ENCODE measurements at regions not wholly inside any gene's neighbourhood (a gene's known extent, or its start where the extent isn't known, plus 50 kb on each side); places are given as distances from the start of the nearest gene placed in this dataset.
A peak's percentile ranks its signal among the peaks of the same experiment; 100 is the strongest.
"Not testable (repeated sequence)": the region's sequence is repeated elsewhere in the genome, so short reads cannot be mapped to it uniquely, and the experiment has no call there.

DNA sequence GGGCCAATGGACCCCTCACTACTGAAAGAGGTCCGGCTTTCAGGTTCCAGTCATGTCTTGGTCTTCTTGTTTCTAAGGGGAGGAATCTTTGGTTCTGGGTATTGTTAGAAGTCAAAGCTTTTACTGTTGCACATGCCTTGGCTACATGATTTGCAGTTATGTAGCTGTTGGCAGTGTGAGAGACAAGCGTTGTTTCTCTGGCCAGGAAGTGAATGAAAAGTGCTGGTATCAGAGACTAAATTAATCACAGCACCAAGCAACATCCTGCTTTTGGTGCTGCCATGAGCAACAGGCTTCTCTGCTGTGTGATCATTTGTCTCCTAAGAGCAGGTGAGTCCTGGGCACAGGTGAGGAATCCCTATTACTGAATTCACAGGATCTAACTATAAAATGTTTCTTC lies 100.1 kb upstream of the PRSS3 start:
- no peak for DNase-seq (ENCODE audit: low spot score)

DNA sequence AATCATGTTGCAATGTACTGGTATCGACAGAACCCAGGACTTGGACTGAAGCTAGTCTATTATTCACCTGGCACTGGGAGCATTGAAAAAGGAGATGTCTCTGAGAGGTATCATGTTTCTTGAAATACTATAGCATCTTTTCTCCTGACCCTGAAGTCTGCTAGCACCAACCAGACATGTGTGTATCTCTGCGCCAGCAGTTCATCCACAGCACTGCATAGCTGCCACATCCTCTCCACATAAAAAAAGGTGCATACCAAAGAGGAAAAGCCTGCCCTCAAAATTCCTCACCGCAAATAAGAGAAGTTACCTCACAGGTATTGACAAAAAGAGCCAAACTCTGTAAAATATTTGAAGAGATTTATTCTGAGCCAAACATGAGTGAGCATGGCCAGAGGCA lies 99.5 kb upstream of the PRSS3 start:
- no peak for DNase-seq (ENCODE audit: low spot score)

DNA sequence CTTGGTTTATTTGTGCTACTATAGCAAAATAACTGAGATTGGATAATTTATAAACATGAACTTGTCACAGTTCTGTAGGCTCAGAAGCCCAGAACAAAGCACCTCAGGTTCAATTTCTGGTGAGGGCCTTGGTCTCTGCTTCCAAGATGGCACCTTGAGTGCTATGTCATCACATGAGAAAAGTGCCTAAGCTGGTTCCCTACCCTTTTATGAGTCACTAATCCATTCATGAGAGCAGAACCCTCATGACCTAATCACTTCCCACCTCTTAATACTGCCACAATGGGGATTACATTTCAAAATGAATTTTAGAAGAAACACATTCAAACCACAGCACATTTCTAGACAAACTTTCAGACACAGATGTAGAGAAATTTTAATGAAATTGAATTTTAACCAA lies 98.2 kb upstream of the PRSS3 start:
- DNase-seq (ENCODE audit: low spot score): no peak

DNA sequence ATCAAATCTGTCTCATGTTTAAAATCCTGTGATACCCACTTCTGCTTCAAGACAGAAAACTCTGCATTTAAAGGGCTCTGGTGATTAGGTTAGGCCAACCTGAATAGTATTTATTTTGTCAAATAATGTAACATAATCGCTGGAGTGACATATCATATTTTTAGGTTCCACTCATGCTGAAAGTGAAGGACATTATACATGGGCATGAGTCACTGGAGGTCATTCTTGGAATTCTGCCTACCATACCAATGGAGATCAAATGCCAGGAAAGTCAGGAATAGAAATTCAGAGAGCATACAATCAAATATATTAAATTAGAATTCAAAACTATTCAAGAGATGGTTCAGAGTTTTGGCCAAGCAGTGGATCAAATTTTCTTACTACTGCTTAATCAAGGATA lies 97.1 kb upstream of the PRSS3 start:
- no peak for DNase-seq (ENCODE audit: low spot score)

DNA sequence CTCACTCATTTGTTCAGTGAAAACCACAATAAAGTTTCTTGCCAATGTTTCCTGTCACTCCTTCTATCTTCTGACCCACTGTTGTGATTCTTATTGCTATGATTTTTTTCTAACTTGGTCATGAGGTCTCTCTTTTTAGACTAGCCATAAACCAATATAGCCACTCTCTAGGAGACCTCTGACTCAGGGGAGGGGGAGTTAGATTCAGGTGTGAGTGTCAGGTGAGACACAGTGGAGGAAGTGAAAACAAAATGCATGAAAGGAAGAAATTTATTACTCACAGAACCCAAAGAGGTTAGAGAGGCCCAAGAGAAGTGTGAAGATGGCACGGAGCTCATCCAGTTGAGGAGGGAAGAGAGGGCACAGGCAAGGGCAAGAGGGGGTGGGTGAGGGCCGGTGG lies 94.4 kb upstream of the PRSS3 start:
- DNase-seq (ENCODE audit: low spot score): not testable (repeated sequence)

DNA sequence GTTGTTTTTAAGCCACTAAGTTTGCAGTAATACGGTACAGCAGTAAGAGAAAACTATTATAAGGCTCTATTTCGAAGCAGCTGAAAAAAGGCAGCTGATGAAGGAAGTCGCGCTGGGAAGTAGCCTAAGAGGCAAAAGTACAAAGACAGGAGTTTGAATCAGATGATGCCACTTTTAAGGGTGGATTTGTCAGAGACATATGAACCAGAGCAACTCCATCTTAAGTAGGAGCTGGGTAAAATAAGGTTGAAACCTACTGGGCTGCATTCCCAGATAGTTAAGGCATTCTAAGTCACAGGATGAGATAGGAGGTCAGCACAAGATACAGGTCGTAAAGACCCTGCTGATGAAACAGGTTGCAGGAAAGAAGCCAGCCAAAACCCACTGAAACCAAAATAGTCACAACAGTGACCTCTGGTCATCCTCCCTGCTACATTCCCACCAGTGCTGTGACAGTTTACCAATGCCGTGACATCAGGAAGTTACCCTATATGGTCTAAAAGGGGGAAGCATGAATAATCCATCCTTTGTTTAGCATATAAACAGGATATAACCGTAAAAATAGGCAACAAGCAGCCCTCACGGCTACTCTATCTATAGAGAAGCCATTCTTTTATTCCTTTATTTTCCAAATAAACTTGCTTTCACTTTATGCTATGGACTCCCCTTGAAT lies 91.8 kb upstream of the PRSS3 start:
- no peak for DNase-seq (ENCODE audit: low spot score)

DNA sequence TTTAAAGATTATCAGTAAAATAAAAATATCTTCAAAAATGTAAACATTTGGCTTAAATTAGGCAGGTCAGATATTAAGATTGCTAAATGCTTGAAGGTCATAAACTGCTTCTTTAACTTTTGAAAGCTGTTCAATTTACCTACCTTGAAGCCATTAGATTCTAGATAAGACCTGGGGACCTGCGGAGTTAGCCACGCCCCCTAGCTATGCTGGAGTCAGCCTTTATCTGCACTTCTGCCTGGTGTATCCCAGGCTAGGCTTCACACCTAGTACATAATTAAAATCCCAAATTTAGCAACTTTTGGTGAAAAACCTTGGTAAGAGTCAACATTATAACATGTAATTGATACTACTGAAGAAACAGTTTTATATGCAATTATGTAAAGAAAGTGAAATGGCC lies 89.9 kb upstream of the PRSS3 start:
- DNase-seq (ENCODE audit: low spot score): not testable (repeated sequence)

DNA sequence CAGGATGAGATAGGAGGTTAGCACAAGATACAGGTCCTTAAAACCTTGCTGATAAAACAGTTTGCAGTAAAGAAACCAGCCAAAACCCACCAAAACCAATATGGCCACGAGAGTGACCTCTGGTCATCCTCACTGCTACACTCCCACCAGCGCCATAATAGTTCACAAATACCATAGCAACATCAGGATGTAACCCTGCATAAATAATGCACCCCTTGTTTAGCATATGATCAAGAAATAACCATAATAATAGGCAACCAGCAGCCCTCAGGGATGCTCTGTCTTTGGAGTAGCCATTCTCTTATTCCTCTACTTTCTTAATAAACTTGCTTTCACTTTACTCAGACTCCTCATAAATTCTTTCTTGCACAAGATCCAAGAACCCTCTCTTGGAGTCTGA lies 86.9 kb upstream of the PRSS3 start:
- no peak for DNase-seq (ENCODE audit: low spot score)

DNA sequence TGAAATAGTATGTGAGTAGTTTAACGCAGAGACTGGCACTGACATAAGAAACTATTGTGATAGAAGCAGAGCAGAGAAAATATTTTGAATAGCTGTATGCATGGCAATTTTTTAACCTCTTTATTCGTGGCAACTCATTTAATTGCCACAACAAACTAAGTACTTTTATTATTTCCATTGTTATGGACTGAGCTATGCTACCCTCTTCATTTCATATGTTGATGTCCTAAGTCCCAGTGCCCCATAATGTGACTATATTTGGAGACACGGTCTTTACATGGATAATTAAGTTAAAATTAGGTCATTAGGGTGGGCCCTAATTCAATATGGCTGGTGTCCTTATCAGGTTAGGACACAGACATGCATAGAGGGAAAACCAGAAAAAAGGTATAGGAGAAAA lies 86.1 kb upstream of the PRSS3 start:
- no peak for DNase-seq (ENCODE audit: low spot score)

DNA sequence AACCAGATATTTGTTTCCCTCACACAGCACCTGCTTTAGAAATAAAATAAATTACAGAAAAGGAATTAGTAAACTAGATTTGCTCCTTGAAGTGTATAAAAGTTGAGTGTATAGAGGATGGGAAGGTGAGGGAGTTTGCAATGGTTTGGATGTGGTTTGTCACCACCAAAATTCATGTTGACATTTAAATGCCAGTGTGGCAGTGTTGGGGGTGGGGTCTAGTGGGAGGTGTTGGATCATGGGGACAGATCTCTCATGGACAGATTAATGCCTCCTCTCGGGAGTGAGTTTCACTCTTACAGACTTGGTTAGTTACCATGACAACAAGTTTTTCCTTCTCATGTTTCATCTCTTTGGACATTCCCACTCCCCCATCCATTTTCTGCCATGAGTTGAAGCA lies 83.9 kb upstream of the PRSS3 start:
- not testable (repeated sequence) for DNase-seq (ENCODE audit: low spot score)

DNA sequence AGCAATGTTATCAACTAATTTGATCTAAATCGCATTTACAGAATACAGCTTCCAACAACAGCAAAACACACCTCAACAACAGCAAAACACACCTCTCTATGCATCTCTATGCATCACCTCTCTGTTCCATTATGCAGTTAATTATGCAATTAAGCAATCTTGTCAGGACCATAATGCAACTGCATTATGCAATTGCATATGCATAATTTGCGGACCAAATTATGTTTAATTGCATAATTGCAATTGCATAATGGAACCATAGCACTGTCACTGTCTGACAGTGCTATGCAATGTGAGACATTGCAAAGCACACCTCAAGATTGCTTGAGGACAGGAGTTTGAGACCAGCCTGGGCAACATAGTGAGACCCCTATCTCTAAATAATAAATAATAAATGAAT lies 80.4 kb upstream of the PRSS3 start:
- no peak for DNase-seq (ENCODE audit: low spot score)

DNA sequence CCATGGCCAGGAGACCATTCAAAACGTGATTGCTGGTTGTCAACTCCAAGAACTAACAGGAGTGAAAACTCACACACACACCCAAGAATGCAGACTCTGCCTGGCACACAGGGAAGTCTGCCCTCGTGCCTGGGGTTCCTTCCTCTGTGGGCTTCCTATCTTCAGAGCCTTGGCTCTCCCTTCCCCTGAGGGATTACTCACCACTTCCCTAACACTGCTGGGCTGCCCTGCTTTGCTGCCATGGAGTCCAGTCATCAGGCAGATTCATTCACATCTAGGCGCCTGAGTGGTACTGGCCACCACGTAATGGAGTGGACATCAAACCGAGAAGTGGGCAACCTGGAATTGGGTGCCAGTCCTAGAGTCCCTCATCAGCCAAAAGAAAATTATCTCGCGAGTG lies 76.4 kb upstream of the PRSS3 start:
- no peak for DNase-seq (ENCODE audit: low spot score)

DNA sequence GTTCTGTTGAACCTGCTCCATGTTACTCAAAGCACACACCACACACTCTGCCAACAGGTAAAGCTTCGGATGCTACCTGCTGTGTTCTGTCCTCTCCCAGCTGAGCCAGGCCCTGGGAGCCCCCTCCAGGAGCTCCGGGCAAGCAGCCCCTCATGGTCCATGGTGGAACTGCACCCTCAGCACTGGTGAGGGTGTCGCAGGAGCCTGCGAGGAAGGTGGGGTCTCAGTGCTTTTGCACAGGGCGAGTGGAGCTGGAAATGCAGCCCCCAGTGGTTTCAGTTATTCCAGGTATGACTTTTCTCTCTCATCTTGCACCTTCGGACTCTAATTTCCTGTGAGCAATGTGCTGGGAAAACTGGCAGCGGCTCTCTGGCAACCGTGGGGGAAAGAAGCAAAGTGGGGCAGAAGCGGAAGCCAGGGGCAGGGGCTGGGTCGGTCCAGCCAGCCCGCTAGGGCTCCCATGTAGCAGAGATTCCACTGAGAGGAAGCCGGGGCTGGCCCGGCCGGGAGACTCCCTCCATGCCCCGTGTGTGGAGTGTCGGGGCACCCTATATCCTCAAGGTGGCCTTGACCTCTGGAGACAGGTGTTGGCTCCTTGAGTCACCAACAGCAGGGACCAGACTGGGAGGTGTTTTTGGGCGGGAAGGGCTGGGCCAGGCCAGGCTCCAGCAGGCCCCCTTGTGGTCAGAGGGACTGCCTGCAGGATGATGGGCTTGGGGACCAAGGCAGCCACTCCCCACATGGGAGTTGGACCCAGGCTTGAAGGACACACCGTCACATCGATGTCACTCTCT lies 75.6 kb upstream of the PRSS3 start:
- peak; percentile 54 for DNase-seq (ENCODE audit: low spot score)

DNA sequence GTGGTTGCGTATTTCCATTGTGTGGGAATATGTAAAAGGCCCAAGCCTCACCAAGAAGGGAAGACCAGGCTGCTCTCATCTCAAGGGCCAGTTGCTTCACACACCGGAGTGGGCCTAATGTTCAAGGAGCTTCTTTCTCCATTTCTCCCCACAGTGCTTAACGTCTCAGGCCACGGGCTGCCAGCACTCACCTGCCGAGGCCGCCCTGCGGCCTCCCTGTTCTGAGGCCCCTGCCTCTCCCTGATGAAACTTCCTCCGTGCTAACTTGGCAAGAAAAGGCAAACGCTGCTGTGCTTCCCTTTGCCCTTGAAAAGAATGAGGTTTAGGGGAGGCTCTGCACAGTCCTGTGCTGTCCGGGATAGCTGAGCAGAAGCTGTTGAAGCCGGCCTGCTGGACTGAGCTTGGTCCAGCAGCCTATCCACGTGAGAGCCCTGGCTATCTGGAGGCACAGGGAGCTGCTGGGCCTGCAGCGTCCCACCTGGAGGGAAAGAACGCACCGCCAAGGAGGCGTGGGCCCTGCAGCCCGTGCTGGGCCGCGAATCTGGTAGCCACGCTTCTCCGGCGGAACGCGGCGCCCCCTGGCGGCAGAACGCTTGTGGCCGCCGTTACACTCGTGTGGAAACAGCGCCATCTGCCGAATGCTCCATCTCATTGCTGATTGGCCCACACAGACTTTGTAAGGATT lies 73.5 kb upstream of the PRSS3 start:
- peak; percentile 84 for DNase-seq (ENCODE audit: low spot score)

DNA sequence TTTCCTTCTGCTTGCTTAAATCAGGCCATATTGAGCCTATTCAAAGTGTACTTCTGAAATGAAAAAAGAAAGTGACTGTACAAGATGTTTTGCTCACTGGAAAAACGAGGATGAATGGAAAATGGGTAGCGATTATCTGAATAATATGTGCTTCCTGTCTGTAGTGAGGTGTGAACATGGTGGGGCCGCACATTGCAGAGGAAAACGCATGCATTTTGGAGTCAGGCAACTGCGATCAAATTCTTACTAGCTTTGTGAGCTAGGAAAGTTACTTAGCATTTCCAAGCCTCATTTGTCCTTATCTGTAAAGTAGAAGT lies 73.0 kb upstream of the PRSS3 start:
- no peak for DNase-seq (ENCODE audit: low spot score)

DNA sequence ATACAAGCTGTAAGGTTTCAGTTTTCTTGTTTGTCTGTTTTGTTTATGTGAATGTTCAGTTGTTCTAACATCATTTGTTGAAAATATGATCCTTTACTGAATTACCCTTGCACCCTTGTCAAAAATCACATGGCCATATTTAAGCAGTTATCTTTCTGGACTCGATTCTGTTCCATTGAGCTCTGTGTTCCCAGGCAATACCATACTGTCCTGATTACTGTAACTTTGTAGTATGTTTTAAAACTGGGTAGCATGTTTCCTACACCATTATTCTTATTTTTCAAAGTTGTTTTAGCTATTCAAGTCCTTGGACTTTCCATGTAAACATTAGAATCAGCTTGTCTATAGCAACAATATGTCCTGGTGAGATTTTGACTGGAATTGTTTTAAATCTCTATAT lies 66.7 kb upstream of the PRSS3 start:
- DNase-seq (ENCODE audit: low spot score): no peak

DNA sequence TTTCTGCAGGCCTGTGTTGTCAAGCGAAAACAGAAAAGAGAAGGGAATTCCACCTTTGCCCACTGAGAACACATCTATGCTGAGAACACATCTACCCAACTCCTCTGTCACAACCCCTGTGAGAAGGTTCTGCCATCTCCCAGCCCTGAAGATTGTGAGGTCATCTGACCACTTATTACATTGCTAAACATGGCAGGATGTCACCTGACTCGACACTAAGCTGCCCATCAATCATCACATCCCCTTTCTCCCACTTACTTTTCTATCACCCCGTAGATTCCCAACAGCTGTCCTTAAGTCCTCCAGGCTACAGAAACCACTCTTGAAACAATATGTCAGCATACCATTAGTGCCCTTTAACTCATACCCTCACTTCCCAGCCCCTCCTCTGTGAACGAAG lies 64.2 kb upstream of the PRSS3 start:
- DNase-seq (ENCODE audit: low spot score): no peak

DNA sequence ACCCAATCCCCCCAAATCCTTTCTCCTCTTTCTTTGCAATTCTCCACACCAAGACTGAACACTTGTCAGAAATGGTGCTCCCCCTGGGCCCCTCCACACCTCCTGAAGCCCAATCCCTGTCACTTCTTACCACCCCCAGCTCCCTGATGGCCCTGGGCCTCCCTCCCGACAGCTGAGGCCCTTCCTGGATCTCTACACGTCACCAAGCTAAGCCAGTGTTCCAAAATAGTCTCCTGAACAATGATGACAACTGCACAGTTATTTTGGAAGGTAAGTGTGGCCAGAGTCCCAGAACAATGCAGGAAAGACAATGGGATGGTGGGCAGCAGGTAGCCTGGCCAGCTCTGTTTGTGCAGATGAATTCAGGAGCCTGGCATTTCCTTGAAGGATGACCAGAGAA lies 63.7 kb upstream of the PRSS3 start:
- DNase-seq (ENCODE audit: low spot score): no peak

DNA sequence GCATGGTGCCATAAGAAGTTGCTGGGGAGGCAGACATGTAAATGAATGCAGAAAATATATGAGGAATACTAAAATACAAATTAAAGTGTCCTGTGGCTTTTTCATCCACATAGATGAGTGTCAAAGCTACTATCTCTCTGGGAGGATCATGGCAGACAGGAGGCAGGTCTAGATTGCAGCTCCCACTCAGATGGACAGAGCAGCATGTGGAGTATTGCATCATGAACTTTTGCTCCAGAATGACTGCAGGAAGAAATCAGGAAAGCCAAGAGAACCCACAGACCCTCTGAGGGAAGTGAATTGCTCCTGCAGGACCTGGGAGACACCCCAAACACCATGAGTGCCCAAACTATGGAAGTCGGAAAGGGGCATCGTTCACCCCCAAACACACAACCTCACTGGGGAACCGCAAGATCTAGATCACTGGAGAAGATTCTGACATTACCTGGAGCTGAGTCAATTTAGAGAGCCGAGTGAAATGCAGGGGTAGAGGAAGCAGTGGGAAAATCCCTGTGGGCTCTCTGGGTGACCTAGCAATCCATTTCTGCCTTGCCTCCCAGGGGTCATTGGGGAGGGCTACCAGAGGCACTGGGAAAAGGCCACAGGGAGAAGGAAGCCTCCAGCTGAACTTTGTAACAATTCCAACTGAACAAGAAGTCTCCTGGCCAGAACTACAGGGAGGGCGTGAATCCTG lies 61.0 kb upstream of the PRSS3 start:
- DNase-seq (ENCODE audit: low spot score): not testable (repeated sequence)

DNA sequence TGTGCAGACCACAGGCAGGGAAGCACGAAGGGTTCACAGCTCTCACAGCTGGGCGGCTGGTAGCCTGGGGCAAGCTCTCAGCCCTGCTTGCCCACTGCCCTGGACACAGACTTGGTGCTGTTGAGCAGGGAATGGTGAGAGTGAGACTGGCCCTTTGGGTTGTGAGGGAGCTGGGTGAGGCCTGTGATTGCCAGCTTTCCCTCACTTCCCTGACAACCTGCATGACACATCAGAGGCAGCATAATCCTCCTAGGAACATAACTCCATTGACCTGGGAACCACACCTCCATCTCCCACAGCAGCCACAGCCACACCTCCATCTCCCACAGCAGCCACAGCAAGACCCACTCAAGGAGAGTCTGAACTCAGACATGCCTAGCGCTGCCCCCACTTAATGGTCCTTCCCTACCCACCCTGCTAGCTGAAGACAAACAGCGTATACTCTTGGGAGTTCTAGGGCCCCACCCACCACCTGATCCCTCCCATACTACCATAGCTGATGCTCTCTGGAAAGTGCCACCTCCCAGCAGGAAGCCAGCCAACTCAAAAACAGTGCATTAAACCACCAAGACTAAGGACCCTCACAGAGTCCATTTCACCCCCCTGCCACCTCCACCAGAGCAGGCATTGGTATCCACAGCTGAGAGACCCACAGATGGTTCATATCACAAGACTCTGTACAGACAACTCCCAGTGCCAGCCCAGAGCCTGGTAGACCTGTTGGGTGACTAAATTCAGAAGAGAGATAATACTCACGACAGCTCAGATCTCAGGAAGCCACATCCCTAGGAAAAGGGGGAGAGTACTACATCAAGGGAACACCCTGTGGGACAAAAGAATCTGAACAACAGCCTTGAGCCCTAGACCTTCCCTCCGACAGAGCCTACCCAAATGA lies 60.2 kb upstream of the PRSS3 start:
- DNase-seq (ENCODE audit: low spot score): not testable (repeated sequence)

DNA sequence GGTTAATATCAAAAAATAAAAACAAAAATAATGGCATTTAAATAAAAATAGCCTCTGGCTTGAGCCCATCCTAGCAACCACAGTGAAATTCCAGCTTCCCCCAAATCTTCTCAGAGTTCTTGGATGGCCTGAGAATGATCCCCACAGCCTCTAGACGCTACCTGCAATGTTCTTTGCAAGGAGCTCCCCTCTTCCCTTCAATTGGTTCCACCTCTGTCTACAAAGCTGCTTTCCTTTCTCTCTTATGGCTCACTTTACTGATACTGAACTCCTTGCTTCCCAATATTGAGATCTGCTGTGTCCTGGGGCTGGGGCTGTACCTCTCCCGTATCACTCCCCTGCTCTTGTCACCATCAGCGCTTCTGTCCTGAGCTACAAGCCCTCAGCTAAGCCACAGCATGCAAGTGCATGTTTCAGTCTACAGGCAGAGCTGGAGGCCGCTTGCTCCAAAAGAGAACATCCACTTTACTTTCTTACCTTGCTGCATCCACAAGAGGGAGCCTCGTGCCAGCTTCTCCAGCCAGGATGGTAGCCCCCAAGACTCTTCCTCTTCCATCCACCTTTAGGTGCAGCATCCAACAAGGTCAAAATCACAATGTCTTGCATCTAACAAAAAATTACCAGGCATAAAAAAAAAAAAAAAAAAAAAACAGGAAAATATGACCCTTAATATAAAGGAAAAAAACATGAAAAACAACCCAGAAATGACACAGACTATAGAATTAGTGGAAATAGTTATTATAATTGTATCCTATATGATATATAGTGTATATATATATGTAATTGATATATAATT lies 57.4 kb upstream of the PRSS3 start:
- peak; percentile 73 for DNase-seq (ENCODE audit: low spot score)

Data from iPS-NIHi11 (cell line).